ENCODE measurements at regions not wholly inside any gene's neighbourhood (a gene's known extent, or its start where the extent isn't known, plus 50 kb on each side); places are given as distances from the start of the nearest gene placed in this dataset.

DNA sequence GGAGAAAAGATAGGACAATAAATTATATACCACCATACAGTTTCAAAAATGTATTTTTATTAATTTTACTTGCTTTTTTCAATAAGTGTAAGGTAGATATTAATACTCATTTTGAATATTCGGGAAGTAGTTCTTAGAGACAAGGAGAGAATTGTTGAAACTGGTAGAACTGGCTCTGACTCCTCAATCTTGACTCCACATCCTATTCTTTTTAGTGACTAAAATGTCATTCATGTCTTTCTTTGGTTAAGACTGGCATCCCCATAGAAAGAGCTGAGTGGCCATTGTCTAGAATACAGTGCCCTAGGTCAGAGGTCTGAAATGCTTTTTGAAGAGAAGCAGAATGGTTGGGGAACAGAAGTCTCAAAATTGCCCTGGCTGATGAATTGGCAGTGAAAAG lies 177.6 kb upstream of the LRIG3 start (continued):
- no peak for TF ChIP-seq CTCF (IDR thresholded peaks at IDR 0.05 in 2 of 3, conservative IDR thresholded peaks at IDR 0.05 in 1 of 3; ENCODE audit: borderline replicate concordance in 1 of 3, insufficient read depth in 1 of 3, low read depth in 2 of 3, low read length in 2 of 3)
- TF ChIP-seq YY1 (IDR thresholded peaks at IDR 0.05; ENCODE audit: extremely low read depth, insufficient replicate concordance, low read depth, low read length) = no peak
- TF ChIP-seq EGR1 (IDR thresholded peaks at IDR 0.05; ENCODE audit: low read depth) = no peak
- no peak for TF ChIP-seq RAD21 (IDR thresholded peaks at IDR 0.05; ENCODE audit: low read depth)

DNA sequence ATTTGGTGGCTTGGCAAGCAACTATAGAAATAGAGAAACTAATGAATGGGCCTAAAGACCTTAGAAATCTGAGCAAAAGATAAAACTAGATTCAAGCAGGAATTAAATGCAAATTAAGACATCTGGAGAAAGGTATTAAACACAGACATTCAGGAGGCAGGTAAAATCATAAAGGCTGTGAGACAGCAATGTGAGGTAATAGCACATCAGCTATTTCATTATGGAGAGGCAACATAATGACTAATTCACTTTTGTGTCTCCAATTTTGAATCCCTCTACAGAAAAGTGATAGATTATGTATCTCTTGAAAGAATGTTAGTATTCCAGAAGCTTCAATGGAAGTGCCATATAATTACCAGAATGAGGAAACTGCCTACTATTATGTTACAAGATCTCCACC lies 175.9 kb upstream of the LRIG3 start:
- ChIA-PET POLR2A (no interaction called here), RAD21 (ENCODE audit: low non-redundant PET in 1 of 2, low total read pairs in 2 of 2, uncharacterized antibody in 2 of 2, unreplicated experiment in 2 of 2) (no interaction called here), CTCF (no interaction called here)
- Histone ChIP-seq H3K9me3 (ENCODE audit: control insufficient read depth in 1 of 2, insufficient read depth in 1 of 2, low read depth in 1 of 2, low read length in 2 of 2) (no peaks in the 10 kb centered on the region), H4K20me1 (ENCODE audit: insufficient read depth) (no peaks in the 10 kb centered on the region), H3K4me2 (ENCODE audit: low read length) (no peak overlapping the region), H3K36me3 (ENCODE audit: control insufficient read depth in 1 of 2, insufficient read depth in 2 of 2, low read length in 2 of 2) (no peaks in the 10 kb centered on the region), H3K79me2 (ENCODE audit: insufficient read depth, low read length) (no peaks in the 10 kb centered on the region), H2AFZ (ENCODE audit: low read depth, low read length, poor library complexity, severe bottlenecking) (no peak overlapping the region), H3K27me3 (ENCODE audit: insufficient read depth, low read length) (no peaks in the 10 kb centered on the region), H3K9me2 (ENCODE audit: insufficient read depth) (no peaks in the 10 kb centered on the region), H3K4me3 (replicated peaks in 1 of 2; ENCODE audit: low read depth in 1 of 2, low read length in 2 of 2) (no peak overlapping the region), H3K4me1 (ENCODE audit: control insufficient read depth in 1 of 2, insufficient read depth in 2 of 2, low read length in 2 of 2) (no peaks in the 10 kb centered on the region), H3K9ac (ENCODE audit: low read length) (no peak overlapping the region), H3K27ac (ENCODE audit: low read depth, low read length) (no peak overlapping the region)
- intact Hi-C loops (cut with micrococcal nuclease) = no loop called here
- no TSS peak for BruUV-seq (replicated peaks)
- DNase-seq (ENCODE audit: low read depth, low spot score) (no peak), ATAC-seq (no peak)
- TF ChIP-seq, protein P1, sequence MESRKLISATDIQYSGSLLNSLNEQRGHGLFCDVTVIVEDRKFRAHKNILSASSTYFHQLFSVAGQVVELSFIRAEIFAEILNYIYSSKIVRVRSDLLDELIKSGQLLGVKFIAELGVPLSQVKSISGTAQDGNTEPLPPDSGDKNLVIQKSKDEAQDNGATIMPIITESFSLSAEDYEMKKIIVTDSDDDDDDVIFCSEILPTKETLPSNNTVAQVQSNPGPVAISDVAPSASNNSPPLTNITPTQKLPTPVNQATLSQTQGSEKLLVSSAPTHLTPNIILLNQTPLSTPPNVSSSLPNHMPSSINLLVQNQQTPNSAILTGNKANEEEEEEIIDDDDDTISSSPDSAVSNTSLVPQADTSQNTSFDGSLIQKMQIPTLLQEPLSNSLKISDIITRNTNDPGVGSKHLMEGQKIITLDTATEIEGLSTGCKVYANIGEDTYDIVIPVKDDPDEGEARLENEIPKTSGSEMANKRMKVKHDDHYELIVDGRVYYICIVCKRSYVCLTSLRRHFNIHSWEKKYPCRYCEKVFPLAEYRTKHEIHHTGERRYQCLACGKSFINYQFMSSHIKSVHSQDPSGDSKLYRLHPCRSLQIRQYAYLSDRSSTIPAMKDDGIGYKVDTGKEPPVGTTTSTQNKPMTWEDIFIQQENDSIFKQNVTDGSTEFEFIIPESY (IDR thresholded peaks at IDR 0.05; ENCODE audit: extremely low read depth, insufficient replicate concordance, low read length) = no peak
- TF ChIP-seq MAX (IDR thresholded peaks at IDR 0.05) (no peak), SRF (IDR thresholded peaks at IDR 0.05; ENCODE audit: low read depth) (no peak), CEBPB (IDR thresholded peaks at IDR 0.05; ENCODE audit: low read depth) (no peak), FOSL1 (IDR thresholded peaks at IDR 0.05; ENCODE audit: low read depth) (no peak), SIN3A (IDR thresholded peaks at IDR 0.05; ENCODE audit: low read depth) (no peak), EZH2phosphoT487 (IDR thresholded peaks at IDR 0.05; ENCODE audit: borderline replicate concordance) (no peak), ELF1 (IDR thresholded peaks at IDR 0.05; ENCODE audit: borderline replicate concordance, low read depth) (no peak), EGR1 (IDR thresholded peaks at IDR 0.05; ENCODE audit: low read depth) (no peak), POLR2AphosphoS5 (IDR thresholded peaks at IDR 0.05; ENCODE audit: low read depth, low read length) (no peak)
